Endothelial cell of umbilical vein (primary cell): ENCODE measurements at regions not wholly inside any gene's neighbourhood (a gene's known extent, or its start where the extent isn't known, plus 50 kb on each side); places are given as distances from the start of the nearest gene placed in this dataset.

Experiments
- BruUV-seq: library from RNA; stranded (reverse); fragments of 400-500 nt; replicated peaks from 2 replicates; lab custom pipeline; 2021; lab: Mats Ljungman, UMichigan
- CTCF ChIA-PET: fragments of 300-600, 350-600 bp; sonication (Branson Sonifier 250); formaldehyde crosslinking; loops from one replicate; lab custom pipeline; 2021; ENCODE audit warnings: antibody characterized with exemption, inconsistent platforms; lab: Charles Lee
- POLR2A ChIA-PET: fragments of 300-600, 350-600 bp; sonication (Branson Sonifier 250); formaldehyde crosslinking; loops from one replicate; lab custom pipeline; 2021; ENCODE audit warnings: antibody characterized with exemption, inconsistent platforms; lab: Charles Lee
- DNase-seq: peaks from one replicate; pipeline ENCODE4 v3.0.0-alpha.2; 2011; ENCODE audit warnings: low read depth, low spot score
- FAIRE-seq: peaks from 2 replicates; lab custom pipeline; 2011; peaks lifted over from hg19 to GRCh38; lab: Jason Lieb, UNC
- H2AFZ ChIP-seq: 2 replicates; pipeline ENCODE4 v1.6.0; 2012; ENCODE audit warnings: low read depth, low read length, control low read depth, inconsistent platforms
- H3K27ac ChIP-seq: 2 replicates; pipeline ENCODE4 v1.5.1; 2011; ENCODE audit warnings: low read depth, mild to moderate bottlenecking, control low read depth, low read length, moderate library complexity; ENCODE audit not compliant: insufficient read depth
- H3K27me3 ChIP-seq, 2 experiments: 2 replicates each; pipeline versions ENCODE4 v1.6.0 to v1.6.1; 2011; ENCODE audit warnings: low read length in 2 of 2, mixed read lengths in 1 of 2; ENCODE audit not compliant: control insufficient read depth in 2 of 2, insufficient read depth in 2 of 2
- H3K36me3 ChIP-seq, 2 experiments: 2 replicates in 1 of 2; 3 replicates in 1 of 2; pipeline ENCODE4 v1.5.1; 2011; ENCODE audit warnings: low read length in 2 of 2, mild to moderate bottlenecking in 1 of 2, moderate library complexity in 1 of 2; ENCODE audit not compliant: control insufficient read depth in 2 of 2, insufficient read depth in 2 of 2; ENCODE audit errors: extremely low read depth in 1 of 2
- H3K4me1 ChIP-seq: 3 replicates; pipeline ENCODE4 v1.5.1; 2011; ENCODE audit warnings: mild to moderate bottlenecking, low read length; ENCODE audit not compliant: control insufficient read depth, insufficient read depth; ENCODE audit errors: extremely low read depth
- H3K4me2 ChIP-seq: 2 replicates; pipeline ENCODE4 v1.6.1; 2011; ENCODE audit warnings: low read length, control low read depth, mixed read lengths; ENCODE audit not compliant: insufficient read depth
- H3K4me3 ChIP-seq, 3 experiments: fragments of 200-600 bp in 1 of 3; sonication (generic), shearing (Covaris generic) in 1 of 3; replicated peaks in 1 of 3; 2 replicates each; pipeline ENCODE4 v1.5.1; 2011 to 2016; ENCODE audit warnings: control low read depth in 3 of 3, low read length in 3 of 3, mild to moderate bottlenecking in 2 of 3, inconsistent platforms in 1 of 3, low read depth in 1 of 3, moderate library complexity in 1 of 3; ENCODE audit not compliant: insufficient read depth in 1 of 3
- H3K79me2 ChIP-seq: 2 replicates; pipeline ENCODE4 v1.6.0; 2012; ENCODE audit warnings: low read length, inconsistent platforms; ENCODE audit not compliant: control insufficient read depth, insufficient read depth
- H3K9ac ChIP-seq: replicated peaks from 2 replicates; pipeline ENCODE3; 2011; ENCODE audit warnings: low read length, control low read depth; ENCODE audit not compliant: insufficient read depth; ENCODE audit errors: extremely low read depth
- H3K9me1 ChIP-seq: replicated peaks from 3 replicates; pipeline ENCODE4 v1.6.0; 2011; ENCODE audit warnings: mild to moderate bottlenecking, low read length; ENCODE audit not compliant: control insufficient read depth, insufficient read depth; ENCODE audit errors: extremely low read depth
- H3K9me3 ChIP-seq: replicated peaks from 2 replicates; pipeline ENCODE4 v1.5.1; 2012; ENCODE audit warnings: low read length, inconsistent platforms; ENCODE audit not compliant: control insufficient read depth, insufficient read depth
- H4K20me1 ChIP-seq: replicated peaks from 2 replicates; pipeline ENCODE3; 2011; ENCODE audit warnings: mild to moderate bottlenecking, low read length; ENCODE audit not compliant: control insufficient read depth, insufficient read depth; ENCODE audit errors: extremely low read depth
- EZH2 ChIP-seq: IDR thresholded peaks from 2 replicates; pipeline ENCODE4 v1.6.1; 2012; ENCODE audit warnings: borderline replicate concordance, low read depth, mild to moderate bottlenecking, moderate library complexity, low read length, inconsistent platforms; ENCODE audit not compliant: severe bottlenecking
- FOS ChIP-seq: IDR thresholded peaks from 2 replicates; pipeline ENCODE4 v1.6.1; 2011; ENCODE audit warnings: mild to moderate bottlenecking, low read length, moderate library complexity, borderline replicate concordance; ENCODE audit not compliant: insufficient read depth
- GATA2 ChIP-seq: IDR thresholded peaks from 2 replicates; pipeline ENCODE4 v1.7.0; 2011; ENCODE audit warnings: low read depth, mild to moderate bottlenecking, moderate library complexity, mixed read lengths, low read length; ENCODE audit not compliant: insufficient read length, insufficient read depth
- JUN ChIP-seq: IDR thresholded peaks from 2 replicates; pipeline ENCODE4 v1.6.1; 2011; ENCODE audit warnings: borderline replicate concordance, low read depth; ENCODE audit not compliant: insufficient read length, insufficient read depth
- MYC ChIP-seq: IDR thresholded peaks from one replicate; pipeline ENCODE4 v1.6.1; 2011; ENCODE audit warnings: mild to moderate bottlenecking, low read depth, low read length
- POLR2A ChIP-seq: IDR thresholded peaks from 2 replicates; pipeline ENCODE4 v1.6.1; 2012; ENCODE audit warnings: low read depth, mild to moderate bottlenecking, control low read depth, low read length
- POLR2AphosphoS5 ChIP-seq: IDR thresholded peaks from 2 replicates; pipeline ENCODE4 v1.6.1; 2012; ENCODE audit warnings: low read depth, mild to moderate bottlenecking, control low read depth, low read length, moderate library complexity; ENCODE audit not compliant: insufficient read depth
- dilution Hi-C: fragments of 300-500 bp; cut with MboI; formaldehyde crosslinking; loops from one replicate; pipeline ENCODE4 v1.15.0; 2019; ENCODE audit warnings: low sequenced_read_pairs; ENCODE audit not compliant: extremely low pct_ligation_motif_present
- intact Hi-C: fragments of 100-400 bp; cut with micrococcal nuclease; formaldehyde crosslinking; loops from one replicate; pipeline ENCODE4 v1.10.0; 2022
- TF ChIP-seq, protein P1 (sequence below), 2 donors: IDR thresholded peaks; 1 replicate in 1 of 2; 2 replicates in 1 of 2; pipeline ENCODE4 v1.5.1; 2011; ENCODE audit warnings: low read length in 2 of 2, mild to moderate bottlenecking in 2 of 2, moderate library complexity in 2 of 2, control low read depth in 1 of 2, inconsistent platforms in 1 of 2, low read depth in 1 of 2; ENCODE audit not compliant: insufficient read depth in 1 of 2; ENCODE audit errors: extremely low read depth in 1 of 2
- TF ChIP-seq, protein P2 (sequence below): IDR thresholded peaks from 2 replicates; pipeline ENCODE4 v1.6.1; 2011; ENCODE audit not compliant: insufficient read depth, insufficient read length

DNA sequence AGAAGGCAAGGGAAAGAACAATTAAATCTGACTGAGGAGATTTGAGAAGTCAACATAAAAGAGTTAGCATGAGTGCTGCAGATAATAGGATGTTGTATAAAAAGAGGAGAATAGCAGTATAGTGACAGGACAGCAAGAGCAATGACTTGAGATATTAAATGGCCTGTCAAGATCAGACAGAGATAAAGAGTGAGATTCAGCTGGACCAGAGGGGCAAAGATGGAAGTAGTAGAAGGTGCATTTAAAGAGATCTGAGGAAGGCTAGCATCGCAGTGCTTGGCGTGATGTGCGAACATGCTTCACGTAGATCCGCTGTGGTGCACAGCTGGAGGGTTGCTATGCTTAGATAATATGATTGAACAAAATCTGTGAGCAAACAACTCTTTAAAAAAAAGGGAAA is 1422.6 kb upstream of the CDH8 start:
- POLR2A ChIA-PET = no interaction called here
- no peaks in the 10 kb centered on the region for H3K27me3 ChIP-seq
- FAIRE-seq = no peak
- H3K9me1 ChIP-seq = no peaks in the 10 kb centered on the region
- no peaks in the 10 kb centered on the region for H3K9me3 ChIP-seq
- H3K9ac ChIP-seq = no peak overlapping the region
- H3K27ac ChIP-seq = no peak overlapping the region
- no TSS peak for BruUV-seq
- no peak overlapping the region for H3K4me2 ChIP-seq
- peaks cover 11% of the 10 kb centered on the region for H3K4me1 ChIP-seq
- dilution Hi-C loops (no loop called here), intact Hi-C loops (no loop called here)
- H3K36me3 ChIP-seq = no peaks in the 10 kb centered on the region
- H3K4me3 ChIP-seq = no peak overlapping the region
- CTCF ChIA-PET = interaction anchor here (1.7 kb wide), 1 partner anchor 593 kb away, joined by 4 read pairs; no protein-coding TSS in a partner anchor
- no peak overlapping the region for H2AFZ ChIP-seq
- TF ChIP-seq, protein P1, sequence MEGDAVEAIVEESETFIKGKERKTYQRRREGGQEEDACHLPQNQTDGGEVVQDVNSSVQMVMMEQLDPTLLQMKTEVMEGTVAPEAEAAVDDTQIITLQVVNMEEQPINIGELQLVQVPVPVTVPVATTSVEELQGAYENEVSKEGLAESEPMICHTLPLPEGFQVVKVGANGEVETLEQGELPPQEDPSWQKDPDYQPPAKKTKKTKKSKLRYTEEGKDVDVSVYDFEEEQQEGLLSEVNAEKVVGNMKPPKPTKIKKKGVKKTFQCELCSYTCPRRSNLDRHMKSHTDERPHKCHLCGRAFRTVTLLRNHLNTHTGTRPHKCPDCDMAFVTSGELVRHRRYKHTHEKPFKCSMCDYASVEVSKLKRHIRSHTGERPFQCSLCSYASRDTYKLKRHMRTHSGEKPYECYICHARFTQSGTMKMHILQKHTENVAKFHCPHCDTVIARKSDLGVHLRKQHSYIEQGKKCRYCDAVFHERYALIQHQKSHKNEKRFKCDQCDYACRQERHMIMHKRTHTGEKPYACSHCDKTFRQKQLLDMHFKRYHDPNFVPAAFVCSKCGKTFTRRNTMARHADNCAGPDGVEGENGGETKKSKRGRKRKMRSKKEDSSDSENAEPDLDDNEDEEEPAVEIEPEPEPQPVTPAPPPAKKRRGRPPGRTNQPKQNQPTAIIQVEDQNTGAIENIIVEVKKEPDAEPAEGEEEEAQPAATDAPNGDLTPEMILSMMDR (IDR thresholded peaks at IDR 0.05; ENCODE audit: extremely low read depth in 1 of 2, insufficient read depth in 1 of 2, low read depth in 1 of 2, low read length in 2 of 2) = no peak
- no peak for TF ChIP-seq JUN
- no peak for TF ChIP-seq EZH2
- TF ChIP-seq MYC = no peak
- no peak for TF ChIP-seq GATA2
- no peak for TF ChIP-seq POLR2A
- no peak for TF ChIP-seq FOS
- TF ChIP-seq, protein P2, sequence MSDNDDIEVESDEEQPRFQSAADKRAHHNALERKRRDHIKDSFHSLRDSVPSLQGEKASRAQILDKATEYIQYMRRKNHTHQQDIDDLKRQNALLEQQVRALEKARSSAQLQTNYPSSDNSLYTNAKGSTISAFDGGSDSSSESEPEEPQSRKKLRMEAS = no peak
- TF ChIP-seq POLR2AphosphoS5 = no peak
- no peaks in the 10 kb centered on the region for H4K20me1 ChIP-seq
- DNase-seq = no peak
- H3K79me2 ChIP-seq = no peaks in the 10 kb centered on the region
